ENCODE measurements at regions not wholly inside any gene's neighbourhood (a gene's known extent, or its start where the extent isn't known, plus 50 kb on each side); places are given as distances from the start of the nearest gene placed in this dataset.
A peak's percentile ranks its signal among the peaks of the same experiment; 100 is the strongest.

GRCh38 chr7:130939321-130940095, 205.5 kb upstream of the KLF14 start:
- Histone ChIP-seq H3K4me1 (ENCODE audit: insufficient read depth, low read length) (peaks cover 52% of the 10 kb centered on the region), H3K27ac (ENCODE audit: low read depth in 1 of 2, low read length in 2 of 2) (peak overlapping the region; percentile 31 to 87), H3K36me3 (ENCODE audit: insufficient read depth, low read length) (peaks cover 37% of the 10 kb centered on the region), H3K4me3 (ENCODE audit: low read length) (peak overlapping the region; percentile 64), H3K9me3 (ENCODE audit: control insufficient read depth in 1 of 2, insufficient read depth in 1 of 2, low read length in 2 of 2) (no peaks in the 10 kb centered on the region), H3K27me3 (ENCODE audit: control insufficient read depth in 1 of 2, insufficient read depth in 2 of 2, low read length in 2 of 2) (no peaks in the 10 kb centered on the region)
- Mint-ChIP-seq H3K4me3 (peak overlapping the region; percentile 54), H3K9me3 (no peaks in the 10 kb centered on the region), H3K27ac (peak overlapping the region; percentile 98), H3K36me3 (ENCODE audit: low read depth) (peaks cover 89% of the 10 kb centered on the region), H3K4me1 (ENCODE audit: low read depth) (peaks cover 95% of the 10 kb centered on the region), H3K27me3 (no peaks in the 10 kb centered on the region)
- ATAC-seq (ENCODE audit: poor library complexity) (no peak), DNase-seq (no peak)
- intact Hi-C loops (cut with DNase I, micrococcal nuclease), result no loop called here
- CTCF ChIA-PET, result interaction anchor here (0.8 to 4.0 kb wide), 11 partner anchors 10 to 101 kb away, joined by 3 to 21 read pairs (median 3); no protein-coding TSS in a partner anchor
- TF ChIP-seq CTCF (IDR thresholded peaks at IDR 0.05), result no peak
- POLR2A ChIA-PET, result interaction anchor here (0.6 to 2.6 kb wide), 13 partner anchors 9 to 51 kb away, joined by 3 to 11 read pairs (median 4); no protein-coding TSS in a partner anchor

- Mint-ChIP-seq H3K36me3 (ENCODE audit: low read depth) (peaks cover 83% of the 10 kb centered on the region), H3K4me1 (ENCODE audit: low read depth) (peaks cover 96% of the 10 kb centered on the region), H3K4me3 (peak overlapping the region; percentile 88), H3K27ac (peak overlapping the region; percentile 98), H3K27me3 (no peaks in the 10 kb centered on the region), H3K9me3 (no peaks in the 10 kb centered on the region)
- ChIA-PET CTCF (interaction anchor here (0.8 to 4.0 kb wide), 5 partner anchors 19 to 46 kb away, joined by 3 to 21 read pairs (median 4); no protein-coding TSS in a partner anchor), POLR2A (interaction anchor here (1.1 to 2.6 kb wide), 6 partner anchors 9 to 41 kb away, joined by 3 to 11 read pairs (median 5); no protein-coding TSS in a partner anchor)
- no peaks in the 10 kb centered on the region for H3K27me3 ChIP-seq (ENCODE audit: control insufficient read depth in 1 of 2, insufficient read depth in 2 of 2, low read length in 2 of 2)
- H3K4me3 ChIP-seq (ENCODE audit: low read length), result peak overlapping the region; percentile 64
- no peaks in the 10 kb centered on the region for H3K9me3 ChIP-seq (ENCODE audit: control insufficient read depth in 1 of 2, insufficient read depth in 1 of 2, low read length in 2 of 2)
- no peak for TF ChIP-seq CTCF (IDR thresholded peaks at IDR 0.05)
- intact Hi-C loops (cut with DNase I, micrococcal nuclease), result no loop called here
- peak in 1 of 14 experiments; percentile 33 for DNase-seq
- no peak for ATAC-seq (ENCODE audit: poor library complexity)
- peak overlapping the region in 1 of 2 donors; percentile 86 for H3K27ac ChIP-seq (ENCODE audit: low read depth in 1 of 2, low read length in 2 of 2)
- H3K4me1 ChIP-seq (ENCODE audit: insufficient read depth, low read length), result peaks cover 50% of the 10 kb centered on the region
- H3K36me3 ChIP-seq (ENCODE audit: insufficient read depth, low read length), result peaks cover 38% of the 10 kb centered on the region
Measured at GRCh38 chr7:130940326-130940725, 206.3 kb upstream of the KLF14 start.

- POLR2A ChIA-PET, result interaction anchor here (0.8 to 2.6 kb wide), 10 partner anchors 9 to 44 kb away, joined by 3 to 11 read pairs (median 4); no protein-coding TSS in a partner anchor
- Mint-ChIP-seq H3K27me3 (no peaks in the 10 kb centered on the region), H3K27ac (peak overlapping the region; percentile 98), H3K9me3 (no peaks in the 10 kb centered on the region), H3K4me3 (peak overlapping the region; percentile 88), H3K36me3 (ENCODE audit: low read depth) (peaks cover 83% of the 10 kb centered on the region), H3K4me1 (ENCODE audit: low read depth) (peaks cover 96% of the 10 kb centered on the region)
- no peak for ATAC-seq (ENCODE audit: poor library complexity)
- Histone ChIP-seq H3K27me3 (ENCODE audit: control insufficient read depth in 1 of 2, insufficient read depth in 2 of 2, low read length in 2 of 2) (no peaks in the 10 kb centered on the region), H3K9me3 (ENCODE audit: control insufficient read depth in 1 of 2, insufficient read depth in 1 of 2, low read length in 2 of 2) (no peaks in the 10 kb centered on the region), H3K4me3 (ENCODE audit: low read length) (peak overlapping the region; percentile 64), H3K4me1 (ENCODE audit: insufficient read depth, low read length) (peaks cover 49% of the 10 kb centered on the region), H3K36me3 (ENCODE audit: insufficient read depth, low read length) (peaks cover 37% of the 10 kb centered on the region), H3K27ac (ENCODE audit: low read depth in 1 of 2, low read length in 2 of 2) (peak overlapping the region; percentile 25 to 86)
- no peak for DNase-seq
- TF ChIP-seq CTCF (IDR thresholded peaks at IDR 0.05), result no peak
- intact Hi-C loops (cut with DNase I, micrococcal nuclease), result no loop called here
- CTCF ChIA-PET, result interaction anchor here (1.1 kb wide), 1 partner anchor 44 kb away, joined by 5 read pairs; no protein-coding TSS in a partner anchor
Measured at GRCh38 chr7:130940907-130941306, 206.9 kb upstream of the KLF14 start.
